SK-N-SH (cell line): ENCODE measurements at regions not wholly inside any gene's neighbourhood (a gene's known extent, or its start where the extent isn't known, plus 50 kb on each side); places are given as distances from the start of the nearest gene placed in this dataset.

Source experiments
- CTCF ChIA-PET: fragments of 300-600, 350-600 bp; formaldehyde crosslinking; extraction: SDS; loops from one replicate; lab custom pipeline; 2021; lab: Yijun Ruan, JAX
- POLR2A ChIA-PET: fragments of 350-600 bp; sonication (Branson Sonifier 250); formaldehyde crosslinking; extraction: SDS; loops from one replicate; lab custom pipeline; 2020; ENCODE audit warnings: antibody characterized with exemption, inconsistent platforms; lab: Yijun Ruan, JAX
- DNase-seq: peaks from one replicate; pipeline ENCODE4 v3.0.0; 2012
- H2AFZ ChIP-seq: fragments of 200-600 bp; sonication (generic); 2 replicates; pipeline ENCODE4 v1.8.1; 2016; ENCODE audit warnings: antibody characterized with exemption, mild to moderate bottlenecking, low read depth
- H3F3A ChIP-seq: fragments of 200-600 bp; sonication (generic); replicated peaks from 2 replicates; pipeline ENCODE3; 2016; ENCODE audit warnings: antibody characterized with exemption, mild to moderate bottlenecking; ENCODE audit not compliant: insufficient read depth
- H3K27ac ChIP-seq, 2 experiments: fragments of 200-500 bp in 1 of 2; fragments of 200-600 bp in 1 of 2; sonication (Bioruptor generic) in 1 of 2; sonication (generic), shearing (Covaris generic) in 1 of 2; 2 replicates each; pipeline versions ENCODE4 v1.5.1 to v1.6.1; 2014 to 2016; ENCODE audit warnings: low read depth in 2 of 2, inconsistent platforms in 1 of 2, low read length in 1 of 2, mild to moderate bottlenecking in 1 of 2, mixed read lengths in 1 of 2
- H3K27me3 ChIP-seq: fragments of 200-600 bp; sonication (generic), shearing (Covaris generic); 2 replicates; pipeline ENCODE4 v1.6.1; 2016; ENCODE audit warnings: mixed run types; ENCODE audit not compliant: insufficient read depth
- H3K36me3 ChIP-seq, 2 experiments: fragments of 200-500 bp in 1 of 2; fragments of 200-600 bp in 1 of 2; sonication (Bioruptor generic) in 1 of 2; sonication (generic) in 1 of 2; replicated peaks in 1 of 2; 2 replicates each; pipeline versions ENCODE3 to v1.5.1; 2014 to 2016; ENCODE audit warnings: low read length in 1 of 2, mild to moderate bottlenecking in 1 of 2; ENCODE audit not compliant: insufficient read depth in 2 of 2, control insufficient read depth in 1 of 2
- H3K4me1 ChIP-seq, 2 experiments: fragments of 200-500 bp in 1 of 2; fragments of 200-600 bp in 1 of 2; sonication (Bioruptor generic) in 1 of 2; sonication (generic), shearing (Covaris generic) in 1 of 2; 2 replicates each; pipeline versions ENCODE4 v1.5.1 to v1.6.1; 2014 to 2016; ENCODE audit warnings: low read depth in 1 of 2, low read length in 1 of 2, mixed run types in 1 of 2; ENCODE audit not compliant: insufficient read depth in 2 of 2, control insufficient read depth in 1 of 2
- H3K4me2 ChIP-seq: fragments of 200-600 bp; sonication (generic), shearing (Covaris generic); 2 replicates; pipeline ENCODE4 v1.6.1; 2017; ENCODE audit warnings: mixed run types
- H3K4me3 ChIP-seq, 2 experiments: fragments of 200-500 bp in 1 of 2; fragments of 200-600 bp in 1 of 2; sonication (Bioruptor generic) in 1 of 2; sonication (generic), shearing (Covaris generic) in 1 of 2; 2 replicates each; pipeline versions ENCODE4 v1.5.1 to v1.8.1; 2014 to 2016; ENCODE audit warnings: low read depth in 2 of 2, inconsistent platforms in 1 of 2, low read length in 1 of 2, mild to moderate bottlenecking in 1 of 2, mixed read lengths in 1 of 2, moderate library complexity in 1 of 2
- H3K79me2 ChIP-seq: fragments of 200-600 bp; sonication (generic); 2 replicates; pipeline ENCODE4 v1.8.1; 2017; ENCODE audit warnings: mild to moderate bottlenecking; ENCODE audit not compliant: insufficient read depth
- H3K9ac ChIP-seq: fragments of 200-600 bp; sonication (generic); 2 replicates; pipeline ENCODE4 v1.6.1; 2017; ENCODE audit warnings: mixed run types
- H3K9me2 ChIP-seq: fragments of 200-600 bp; sonication (generic); 2 replicates; pipeline ENCODE4 v1.6.1; 2017; ENCODE audit warnings: mixed run types
- H3K9me3 ChIP-seq: fragments of 200-600 bp; sonication (generic); 2 replicates; pipeline ENCODE4 v1.6.1; 2017; ENCODE audit warnings: mixed run types, mild to moderate bottlenecking, moderate library complexity
- H4K20me1 ChIP-seq: fragments of 200-600 bp; sonication (generic); 2 replicates; pipeline ENCODE4 v1.6.1; 2017; ENCODE audit warnings: mild to moderate bottlenecking, mixed run types; ENCODE audit not compliant: insufficient read depth
- SIN3A ChIP-seq: IDR thresholded peaks from 2 replicates; pipeline ENCODE4 v1.6.1; 2012; ENCODE audit warnings: low read depth, mild to moderate bottlenecking, low read length, moderate library complexity, borderline replicate concordance
- WGBS: methylation state at CpG from one replicate; pipeline ENCODE4 v1.1.6; 2017; ENCODE audit warnings: low lambda C conversion rate; 5-methylcytosine and 5-hydroxymethylcytosine counted together
- TF ChIP-seq, protein P1 (sequence below): IDR thresholded peaks from 2 replicates; pipeline ENCODE4 v1.6.1; 2012; ENCODE audit warnings: mild to moderate bottlenecking, low read depth, low read length, moderate library complexity
- TF ChIP-seq, protein P2 (sequence below): IDR thresholded peaks from 2 replicates; pipeline ENCODE4 v1.4.0; 2012; ENCODE audit warnings: low read depth, borderline replicate concordance

DNA sequence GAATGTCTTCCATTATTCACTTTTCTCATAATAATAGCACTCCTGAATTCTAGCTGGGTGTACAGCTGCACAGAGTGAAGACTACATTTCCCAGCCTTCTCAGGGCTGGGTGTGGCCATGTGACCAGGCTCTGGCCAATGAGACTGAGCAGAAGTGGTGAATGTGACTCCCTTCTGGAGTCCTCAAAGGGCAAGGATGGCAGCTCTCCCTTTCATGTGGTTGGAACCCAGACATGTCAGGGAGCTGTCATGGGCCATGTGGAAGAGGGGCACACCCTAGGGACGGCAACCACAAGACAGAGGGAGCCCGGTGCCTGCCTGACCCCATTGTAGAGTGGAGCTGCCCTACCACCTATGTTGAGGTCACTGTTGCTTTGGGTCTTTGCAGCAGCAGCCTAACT lies 312.8 kb upstream of the SULF2 start:
- ChIA-PET POLR2A (no interaction called here), CTCF (interaction anchor here (1.3 to 1.9 kb wide), 2 partner anchors 22 to 434 kb away, joined by 4 to 5 read pairs; no protein-coding TSS in a partner anchor)
- Histone ChIP-seq H4K20me1 (no peaks in the 10 kb centered on the region), H3K27me3 (no peaks in the 10 kb centered on the region), H3K9me2 (no peaks in the 10 kb centered on the region), H3K9me3 (no peaks in the 10 kb centered on the region), H3K4me1 (no peaks in the 10 kb centered on the region; a peak in 1 of 4 replicates), H3K27ac (no peak overlapping the region), H3K36me3 (no peaks in the 10 kb centered on the region), H3K79me2 (no peaks in the 10 kb centered on the region), H3F3A (no peaks in the 10 kb centered on the region), H3K4me3 (no peak overlapping the region), H2AFZ (no peak overlapping the region), H3K9ac (no peak overlapping the region), H3K4me2 (no peak overlapping the region)
- 55% methylated on average over 2 of the region's 2 CpGs for WGBS
- DNase-seq, result no peak
- TF ChIP-seq, protein P1, sequence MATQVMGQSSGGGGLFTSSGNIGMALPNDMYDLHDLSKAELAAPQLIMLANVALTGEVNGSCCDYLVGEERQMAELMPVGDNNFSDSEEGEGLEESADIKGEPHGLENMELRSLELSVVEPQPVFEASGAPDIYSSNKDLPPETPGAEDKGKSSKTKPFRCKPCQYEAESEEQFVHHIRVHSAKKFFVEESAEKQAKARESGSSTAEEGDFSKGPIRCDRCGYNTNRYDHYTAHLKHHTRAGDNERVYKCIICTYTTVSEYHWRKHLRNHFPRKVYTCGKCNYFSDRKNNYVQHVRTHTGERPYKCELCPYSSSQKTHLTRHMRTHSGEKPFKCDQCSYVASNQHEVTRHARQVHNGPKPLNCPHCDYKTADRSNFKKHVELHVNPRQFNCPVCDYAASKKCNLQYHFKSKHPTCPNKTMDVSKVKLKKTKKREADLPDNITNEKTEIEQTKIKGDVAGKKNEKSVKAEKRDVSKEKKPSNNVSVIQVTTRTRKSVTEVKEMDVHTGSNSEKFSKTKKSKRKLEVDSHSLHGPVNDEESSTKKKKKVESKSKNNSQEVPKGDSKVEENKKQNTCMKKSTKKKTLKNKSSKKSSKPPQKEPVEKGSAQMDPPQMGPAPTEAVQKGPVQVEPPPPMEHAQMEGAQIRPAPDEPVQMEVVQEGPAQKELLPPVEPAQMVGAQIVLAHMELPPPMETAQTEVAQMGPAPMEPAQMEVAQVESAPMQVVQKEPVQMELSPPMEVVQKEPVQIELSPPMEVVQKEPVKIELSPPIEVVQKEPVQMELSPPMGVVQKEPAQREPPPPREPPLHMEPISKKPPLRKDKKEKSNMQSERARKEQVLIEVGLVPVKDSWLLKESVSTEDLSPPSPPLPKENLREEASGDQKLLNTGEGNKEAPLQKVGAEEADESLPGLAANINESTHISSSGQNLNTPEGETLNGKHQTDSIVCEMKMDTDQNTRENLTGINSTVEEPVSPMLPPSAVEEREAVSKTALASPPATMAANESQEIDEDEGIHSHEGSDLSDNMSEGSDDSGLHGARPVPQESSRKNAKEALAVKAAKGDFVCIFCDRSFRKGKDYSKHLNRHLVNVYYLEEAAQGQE, result no peak
- TF ChIP-seq, protein P2, sequence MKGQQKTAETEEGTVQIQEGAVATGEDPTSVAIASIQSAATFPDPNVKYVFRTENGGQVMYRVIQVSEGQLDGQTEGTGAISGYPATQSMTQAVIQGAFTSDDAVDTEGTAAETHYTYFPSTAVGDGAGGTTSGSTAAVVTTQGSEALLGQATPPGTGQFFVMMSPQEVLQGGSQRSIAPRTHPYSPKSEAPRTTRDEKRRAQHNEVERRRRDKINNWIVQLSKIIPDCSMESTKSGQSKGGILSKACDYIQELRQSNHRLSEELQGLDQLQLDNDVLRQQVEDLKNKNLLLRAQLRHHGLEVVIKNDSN, result peak; percentile 77; the same call in 1 of the 2 replicates

DNA sequence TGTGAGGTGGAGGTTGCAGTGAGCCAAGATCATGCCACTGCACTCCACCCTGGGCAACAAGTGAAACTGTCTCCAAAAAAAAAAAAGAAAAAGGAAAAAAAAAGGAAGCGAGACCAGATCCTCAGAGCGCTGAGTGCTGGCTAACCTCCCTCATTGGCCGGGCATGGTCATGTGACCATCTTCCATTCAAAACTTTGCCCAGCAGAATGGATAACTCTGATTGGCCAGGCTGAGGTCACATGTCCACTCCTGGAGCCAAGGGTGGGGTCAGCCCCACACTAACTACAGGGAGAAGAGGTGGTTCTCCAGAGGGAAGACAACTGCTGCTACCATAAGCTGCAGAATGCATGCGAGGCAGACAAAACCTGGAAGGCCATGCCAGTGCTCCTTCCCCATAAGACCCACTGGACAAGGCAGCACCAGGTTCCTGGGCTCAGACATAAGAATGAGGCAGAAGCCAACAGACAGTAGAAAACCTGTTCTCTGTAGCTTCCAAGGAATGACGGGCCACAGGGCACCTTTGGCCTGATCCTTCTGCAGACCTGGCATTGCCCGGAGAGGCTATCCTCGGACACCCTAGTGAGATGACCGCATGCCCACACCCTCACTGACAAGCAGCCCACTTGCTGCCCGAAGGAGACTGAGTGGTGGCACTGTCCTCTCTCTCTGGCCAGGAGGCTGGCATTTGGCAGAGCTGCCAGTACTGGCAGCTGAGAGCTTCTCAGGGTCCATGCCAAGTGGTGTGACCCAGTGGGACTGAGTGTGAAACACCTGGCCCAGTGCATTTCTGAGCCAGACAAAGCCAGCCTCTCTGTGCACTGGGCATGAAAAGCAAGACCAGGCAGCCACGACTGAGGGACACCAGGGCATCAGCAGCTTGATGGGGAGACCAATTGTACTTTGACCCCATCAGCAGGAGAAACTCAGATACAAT lies 311.9 kb upstream of the SULF2 start:
- DNase-seq, result no peak
- Histone ChIP-seq H2AFZ (no peak overlapping the region), H3K27me3 (no peaks in the 10 kb centered on the region), H3K9me3 (no peaks in the 10 kb centered on the region), H3K9ac (no peak overlapping the region), H3K4me1 (no peaks in the 10 kb centered on the region; a peak in 1 of 4 replicates), H3F3A (no peaks in the 10 kb centered on the region), H3K27ac (no peak overlapping the region), H4K20me1 (no peaks in the 10 kb centered on the region), H3K4me3 (no peak overlapping the region), H3K36me3 (no peaks in the 10 kb centered on the region), H3K4me2 (no peak overlapping the region), H3K9me2 (no peaks in the 10 kb centered on the region), H3K79me2 (no peaks in the 10 kb centered on the region)
- TF ChIP-seq, protein P2, result peak; percentile 47; the same call in 1 of the 2 replicates
- no peak for TF ChIP-seq SIN3A
- 90% methylated on average over 6 of the region's 10 CpGs for WGBS
- POLR2A ChIA-PET, result no interaction called here
- CTCF ChIA-PET, result no interaction called here
